Liver (tissue), 3 donors: ENCODE measurements at regions not wholly inside any gene's neighbourhood (a gene's known extent, or its start where the extent isn't known, plus 50 kb on each side); places are given as distances from the start of the nearest gene placed in this dataset.

Experiments
- FOXA1 ChIP-seq: IDR thresholded peaks from 2 replicates; pipeline ENCODE4 v1.6.1; 2016; ENCODE audit warnings: antibody characterized with exemption
- GABPA ChIP-seq, 2 donors: IDR thresholded peaks in 1 of 2; conservative IDR thresholded peaks in 1 of 2; 2 replicates each; pipeline ENCODE4 v1.6.1; 2016; ENCODE audit warnings: antibody characterized with exemption in 2 of 2, mild to moderate bottlenecking in 1 of 2, moderate library complexity in 1 of 2
- HNF4A ChIP-seq, 2 donors: conservative IDR thresholded peaks; 2 replicates each; pipeline ENCODE4 v1.6.1; 2016; ENCODE audit warnings: antibody characterized with exemption in 2 of 2, mild to moderate bottlenecking in 2 of 2
- JUND ChIP-seq, 2 donors: IDR thresholded peaks; 2 replicates each; pipeline ENCODE4 v1.6.1; 2016; ENCODE audit warnings: antibody characterized with exemption in 2 of 2
- RAD21 ChIP-seq, 2 donors: IDR thresholded peaks; 2 replicates each; pipeline ENCODE4 v1.6.1; 2016; ENCODE audit warnings: antibody characterized with exemption in 2 of 2, mild to moderate bottlenecking in 2 of 2
- TF ChIP-seq, protein P1 (sequence below): IDR thresholded peaks from 2 replicates; pipeline ENCODE4 v1.6.1; 2016; ENCODE audit warnings: antibody characterized with exemption
- TF ChIP-seq, protein P2 (sequence below): fragments of 150-350 bp; IDR thresholded peaks from 2 replicates; pipeline ENCODE4 v1.5.1; 2017; ENCODE audit warnings: improper control_type of control experiment, low read depth, low read length; ENCODE audit not compliant: missing input control
- TF ChIP-seq, protein P3 (sequence below): IDR thresholded peaks from 2 replicates; pipeline ENCODE4 v1.6.1; 2016; ENCODE audit warnings: antibody characterized with exemption, mild to moderate bottlenecking
- TF ChIP-seq, protein P4 (sequence below): IDR thresholded peaks from 2 replicates; pipeline ENCODE4 v1.6.1; 2016; ENCODE audit warnings: antibody characterized with exemption
- donor health status: healthy.
- donor health status: healthy.

DNA sequence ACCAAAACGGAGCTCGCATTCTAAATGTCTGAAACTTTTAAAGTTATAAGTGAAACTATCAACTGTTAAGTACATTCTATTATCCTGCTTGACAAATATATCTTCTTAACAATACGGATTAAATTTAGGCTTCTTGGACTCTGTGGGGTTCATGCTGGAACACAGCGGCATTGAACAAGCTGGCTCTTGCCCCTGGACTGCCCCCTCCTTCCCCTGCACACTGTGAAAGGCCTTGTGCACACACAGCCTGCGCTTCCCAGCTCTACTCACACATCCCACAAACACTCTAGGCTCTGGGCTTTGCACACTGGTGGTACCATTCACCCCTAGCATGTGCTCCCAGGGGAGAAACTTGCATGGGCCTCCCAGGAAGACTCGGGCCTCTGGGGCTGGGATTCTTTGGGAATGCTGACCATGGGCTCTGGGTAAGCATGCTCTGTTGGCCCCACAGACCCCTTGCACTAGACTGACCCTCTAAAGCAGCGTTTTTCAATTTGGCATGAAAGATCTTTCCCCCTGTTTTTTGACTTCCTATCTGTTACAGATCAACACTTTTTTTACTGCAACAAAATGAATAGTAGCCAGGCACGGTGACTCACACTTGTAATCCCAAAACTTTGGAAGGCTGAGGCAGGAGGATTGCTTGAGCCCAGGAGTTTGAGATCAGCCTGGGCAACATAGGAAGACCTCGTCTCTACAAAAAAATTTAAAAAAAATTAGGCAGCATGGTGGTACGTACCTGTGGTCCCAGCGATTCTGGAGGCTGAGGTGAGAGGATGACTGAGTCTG lies 96.2 kb upstream of the CPM start:
- TF ChIP-seq, protein P1, sequence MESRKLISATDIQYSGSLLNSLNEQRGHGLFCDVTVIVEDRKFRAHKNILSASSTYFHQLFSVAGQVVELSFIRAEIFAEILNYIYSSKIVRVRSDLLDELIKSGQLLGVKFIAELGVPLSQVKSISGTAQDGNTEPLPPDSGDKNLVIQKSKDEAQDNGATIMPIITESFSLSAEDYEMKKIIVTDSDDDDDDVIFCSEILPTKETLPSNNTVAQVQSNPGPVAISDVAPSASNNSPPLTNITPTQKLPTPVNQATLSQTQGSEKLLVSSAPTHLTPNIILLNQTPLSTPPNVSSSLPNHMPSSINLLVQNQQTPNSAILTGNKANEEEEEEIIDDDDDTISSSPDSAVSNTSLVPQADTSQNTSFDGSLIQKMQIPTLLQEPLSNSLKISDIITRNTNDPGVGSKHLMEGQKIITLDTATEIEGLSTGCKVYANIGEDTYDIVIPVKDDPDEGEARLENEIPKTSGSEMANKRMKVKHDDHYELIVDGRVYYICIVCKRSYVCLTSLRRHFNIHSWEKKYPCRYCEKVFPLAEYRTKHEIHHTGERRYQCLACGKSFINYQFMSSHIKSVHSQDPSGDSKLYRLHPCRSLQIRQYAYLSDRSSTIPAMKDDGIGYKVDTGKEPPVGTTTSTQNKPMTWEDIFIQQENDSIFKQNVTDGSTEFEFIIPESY: no peak
- TF ChIP-seq, protein P2, sequence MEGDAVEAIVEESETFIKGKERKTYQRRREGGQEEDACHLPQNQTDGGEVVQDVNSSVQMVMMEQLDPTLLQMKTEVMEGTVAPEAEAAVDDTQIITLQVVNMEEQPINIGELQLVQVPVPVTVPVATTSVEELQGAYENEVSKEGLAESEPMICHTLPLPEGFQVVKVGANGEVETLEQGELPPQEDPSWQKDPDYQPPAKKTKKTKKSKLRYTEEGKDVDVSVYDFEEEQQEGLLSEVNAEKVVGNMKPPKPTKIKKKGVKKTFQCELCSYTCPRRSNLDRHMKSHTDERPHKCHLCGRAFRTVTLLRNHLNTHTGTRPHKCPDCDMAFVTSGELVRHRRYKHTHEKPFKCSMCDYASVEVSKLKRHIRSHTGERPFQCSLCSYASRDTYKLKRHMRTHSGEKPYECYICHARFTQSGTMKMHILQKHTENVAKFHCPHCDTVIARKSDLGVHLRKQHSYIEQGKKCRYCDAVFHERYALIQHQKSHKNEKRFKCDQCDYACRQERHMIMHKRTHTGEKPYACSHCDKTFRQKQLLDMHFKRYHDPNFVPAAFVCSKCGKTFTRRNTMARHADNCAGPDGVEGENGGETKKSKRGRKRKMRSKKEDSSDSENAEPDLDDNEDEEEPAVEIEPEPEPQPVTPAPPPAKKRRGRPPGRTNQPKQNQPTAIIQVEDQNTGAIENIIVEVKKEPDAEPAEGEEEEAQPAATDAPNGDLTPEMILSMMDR: no peak
- no peak for TF ChIP-seq HNF4A (conservative IDR thresholded peaks at IDR 0.05)
- no peak for TF ChIP-seq GABPA (IDR thresholded peaks at IDR 0.05 in 1 of 2, conservative IDR thresholded peaks at IDR 0.05 in 1 of 2)
- TF ChIP-seq RAD21 (IDR thresholded peaks at IDR 0.05): no peak
- TF ChIP-seq, protein P3, sequence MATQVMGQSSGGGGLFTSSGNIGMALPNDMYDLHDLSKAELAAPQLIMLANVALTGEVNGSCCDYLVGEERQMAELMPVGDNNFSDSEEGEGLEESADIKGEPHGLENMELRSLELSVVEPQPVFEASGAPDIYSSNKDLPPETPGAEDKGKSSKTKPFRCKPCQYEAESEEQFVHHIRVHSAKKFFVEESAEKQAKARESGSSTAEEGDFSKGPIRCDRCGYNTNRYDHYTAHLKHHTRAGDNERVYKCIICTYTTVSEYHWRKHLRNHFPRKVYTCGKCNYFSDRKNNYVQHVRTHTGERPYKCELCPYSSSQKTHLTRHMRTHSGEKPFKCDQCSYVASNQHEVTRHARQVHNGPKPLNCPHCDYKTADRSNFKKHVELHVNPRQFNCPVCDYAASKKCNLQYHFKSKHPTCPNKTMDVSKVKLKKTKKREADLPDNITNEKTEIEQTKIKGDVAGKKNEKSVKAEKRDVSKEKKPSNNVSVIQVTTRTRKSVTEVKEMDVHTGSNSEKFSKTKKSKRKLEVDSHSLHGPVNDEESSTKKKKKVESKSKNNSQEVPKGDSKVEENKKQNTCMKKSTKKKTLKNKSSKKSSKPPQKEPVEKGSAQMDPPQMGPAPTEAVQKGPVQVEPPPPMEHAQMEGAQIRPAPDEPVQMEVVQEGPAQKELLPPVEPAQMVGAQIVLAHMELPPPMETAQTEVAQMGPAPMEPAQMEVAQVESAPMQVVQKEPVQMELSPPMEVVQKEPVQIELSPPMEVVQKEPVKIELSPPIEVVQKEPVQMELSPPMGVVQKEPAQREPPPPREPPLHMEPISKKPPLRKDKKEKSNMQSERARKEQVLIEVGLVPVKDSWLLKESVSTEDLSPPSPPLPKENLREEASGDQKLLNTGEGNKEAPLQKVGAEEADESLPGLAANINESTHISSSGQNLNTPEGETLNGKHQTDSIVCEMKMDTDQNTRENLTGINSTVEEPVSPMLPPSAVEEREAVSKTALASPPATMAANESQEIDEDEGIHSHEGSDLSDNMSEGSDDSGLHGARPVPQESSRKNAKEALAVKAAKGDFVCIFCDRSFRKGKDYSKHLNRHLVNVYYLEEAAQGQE: no peak
- no peak for TF ChIP-seq FOXA1
- no peak for TF ChIP-seq JUND (IDR thresholded peaks at IDR 0.05)
- TF ChIP-seq, protein P4, sequence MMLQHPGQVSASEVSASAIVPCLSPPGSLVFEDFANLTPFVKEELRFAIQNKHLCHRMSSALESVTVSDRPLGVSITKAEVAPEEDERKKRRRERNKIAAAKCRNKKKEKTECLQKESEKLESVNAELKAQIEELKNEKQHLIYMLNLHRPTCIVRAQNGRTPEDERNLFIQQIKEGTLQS: no peak
